GM18870 (cell line): ENCODE measurements at regions not wholly inside any gene's neighbourhood (a gene's known extent, or its start where the extent isn't known, plus 50 kb on each side); places are given as distances from the start of the nearest gene placed in this dataset.
A peak's percentile ranks its signal among the peaks of the same experiment; 100 is the strongest.

Source experiments
- ATAC-seq: cut with Tn5 transposase; IDR thresholded peaks from one replicate; pipeline ENCODE4 v1.9.1; 2021; ENCODE audit warnings: moderate library complexity; ENCODE audit not compliant: unreplicated experiment

DNA sequence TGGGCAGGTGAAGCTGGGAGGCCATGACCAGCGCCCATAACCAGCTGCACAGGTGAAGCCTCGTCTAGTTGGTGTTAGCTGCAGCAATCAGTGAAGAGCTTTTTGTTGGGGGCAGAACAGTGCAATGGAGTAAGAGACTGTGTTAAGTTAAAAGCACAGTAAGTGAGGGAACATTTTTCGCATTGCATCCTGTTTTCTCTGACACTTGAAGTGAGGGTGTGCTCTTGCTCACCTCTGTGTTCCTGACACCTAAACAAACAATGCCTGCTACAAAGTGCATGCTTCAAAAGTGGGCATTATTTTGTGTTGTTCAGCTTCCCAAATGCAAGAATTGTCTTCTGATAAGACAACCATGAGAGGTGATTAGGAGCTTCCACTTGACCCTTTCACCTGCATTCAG, 324.0 kb upstream of the ACVR2A start:
- no peak for ATAC-seq

DNA sequence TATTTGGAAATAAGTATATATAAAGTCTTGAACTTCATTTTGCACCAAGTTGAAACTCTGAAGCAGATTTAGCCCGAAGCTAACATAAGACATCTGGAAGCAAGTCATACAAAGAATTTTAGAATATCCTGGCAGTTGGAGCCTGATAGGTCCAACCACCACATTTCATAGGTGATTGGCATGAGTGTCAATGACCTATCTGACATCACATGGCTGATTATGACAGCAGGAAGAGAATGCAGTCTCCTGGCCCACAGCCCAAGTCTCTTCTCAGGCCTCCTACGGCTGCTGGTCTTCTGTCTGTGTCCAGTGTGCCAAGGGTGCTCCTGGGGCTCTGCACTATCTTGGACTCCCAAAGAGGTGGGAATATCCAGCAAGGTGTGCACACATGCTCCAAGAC, 325.7 kb upstream of the ACVR2A start:
- ATAC-seq = no peak

DNA sequence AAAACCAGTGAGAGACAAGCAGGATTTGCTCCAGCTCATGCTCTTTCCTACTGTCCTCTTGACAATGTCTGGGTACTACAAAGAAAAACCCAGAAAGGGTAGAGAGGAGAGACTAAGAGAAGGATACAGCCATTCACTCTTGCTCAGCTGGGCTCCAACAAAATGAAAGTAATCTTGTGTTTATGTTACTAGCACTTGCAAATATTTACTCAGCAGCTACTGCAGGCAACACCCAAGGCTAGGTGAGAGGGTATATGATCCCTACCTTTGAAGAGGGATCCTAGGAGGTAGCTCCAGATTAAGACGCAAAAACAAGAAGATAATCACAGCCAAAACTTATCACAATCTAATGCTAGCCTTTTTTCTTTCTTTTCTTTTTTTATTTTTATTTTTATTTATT, 329.6 kb upstream of the ACVR2A start:
- ATAC-seq = no peak

DNA sequence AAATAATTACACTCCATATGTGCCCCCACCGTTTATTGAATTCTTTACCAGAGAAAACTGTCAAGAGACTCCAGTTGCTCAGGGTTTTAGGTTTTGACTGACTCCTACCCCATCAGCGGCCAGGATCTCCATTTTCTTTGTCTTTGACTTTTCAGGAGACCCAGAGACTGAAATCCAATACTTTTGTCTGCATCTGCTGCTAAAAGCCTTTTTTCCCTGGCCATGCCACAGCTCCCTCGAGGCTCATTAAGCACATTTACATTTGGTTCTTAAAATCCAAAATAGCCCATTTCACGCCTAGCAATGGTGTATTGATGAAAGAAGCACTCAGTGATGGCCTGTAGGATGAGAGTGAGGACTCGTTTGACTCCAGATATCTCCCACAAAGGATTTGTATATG, 332.6 kb upstream of the ACVR2A start:
- ATAC-seq = no peak

DNA sequence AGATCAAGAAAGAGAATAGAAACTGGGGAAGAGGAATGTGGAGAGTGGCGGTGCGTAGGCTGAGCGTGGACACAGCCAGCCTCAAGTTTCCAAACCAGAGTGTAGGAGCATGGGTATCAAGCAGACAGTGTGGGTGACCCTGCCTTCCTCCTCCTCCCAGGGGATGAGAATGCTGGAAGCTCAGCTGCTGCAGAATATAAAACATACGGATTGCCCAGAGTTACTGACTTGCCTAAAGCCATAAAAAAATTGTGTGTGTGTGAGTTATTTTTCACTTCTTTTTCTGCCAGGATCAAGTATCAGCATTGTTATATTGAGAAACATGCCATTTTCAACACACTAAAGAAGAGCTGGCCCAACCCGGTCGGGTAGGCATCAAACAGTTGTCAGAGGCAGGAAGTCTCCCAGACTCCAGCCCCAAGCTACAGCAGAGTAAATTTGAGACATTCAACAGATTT, 333.3 kb upstream of the ACVR2A start:
- ATAC-seq = no peak

DNA sequence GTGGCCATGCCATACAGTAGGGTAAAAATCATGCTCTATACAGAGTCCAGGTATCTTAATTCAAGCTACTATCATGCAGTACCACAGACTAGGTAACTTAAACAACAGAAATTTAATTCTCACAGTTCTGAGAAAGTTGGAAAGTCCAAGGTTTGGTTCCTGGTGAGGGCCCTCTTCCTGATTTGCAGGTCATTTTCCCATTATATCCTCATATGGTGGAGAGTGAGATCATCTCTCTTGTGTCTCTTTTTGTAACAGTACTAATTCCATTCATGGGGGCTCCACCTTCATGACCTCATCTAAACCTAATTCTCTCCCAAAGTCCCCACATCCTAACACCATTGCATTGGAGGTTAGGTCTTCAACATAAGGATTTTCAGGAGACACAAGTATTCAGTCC, 335.0 kb upstream of the ACVR2A start:
- ATAC-seq = no peak

DNA sequence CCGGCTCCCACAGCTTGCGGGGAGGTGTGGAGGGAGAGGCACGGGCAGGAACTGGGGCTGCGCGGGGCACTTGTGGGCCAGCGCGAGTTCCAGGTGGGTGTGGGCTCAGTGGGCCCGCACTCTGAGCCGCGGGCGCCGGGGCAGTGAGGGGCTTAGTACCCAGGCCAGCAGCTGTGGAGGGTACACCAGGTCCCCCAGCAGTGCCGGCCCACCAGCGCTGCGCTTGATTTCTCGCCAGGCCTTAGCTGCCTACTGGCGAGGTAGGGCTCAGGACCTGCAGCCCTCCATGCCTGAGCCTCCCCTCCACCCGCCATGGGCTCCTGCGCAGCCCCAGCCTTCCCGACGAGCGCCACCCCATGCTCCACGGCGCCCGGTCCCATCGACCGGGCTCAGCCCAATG, 337.9 kb upstream of the ACVR2A start:
- no peak for ATAC-seq

DNA sequence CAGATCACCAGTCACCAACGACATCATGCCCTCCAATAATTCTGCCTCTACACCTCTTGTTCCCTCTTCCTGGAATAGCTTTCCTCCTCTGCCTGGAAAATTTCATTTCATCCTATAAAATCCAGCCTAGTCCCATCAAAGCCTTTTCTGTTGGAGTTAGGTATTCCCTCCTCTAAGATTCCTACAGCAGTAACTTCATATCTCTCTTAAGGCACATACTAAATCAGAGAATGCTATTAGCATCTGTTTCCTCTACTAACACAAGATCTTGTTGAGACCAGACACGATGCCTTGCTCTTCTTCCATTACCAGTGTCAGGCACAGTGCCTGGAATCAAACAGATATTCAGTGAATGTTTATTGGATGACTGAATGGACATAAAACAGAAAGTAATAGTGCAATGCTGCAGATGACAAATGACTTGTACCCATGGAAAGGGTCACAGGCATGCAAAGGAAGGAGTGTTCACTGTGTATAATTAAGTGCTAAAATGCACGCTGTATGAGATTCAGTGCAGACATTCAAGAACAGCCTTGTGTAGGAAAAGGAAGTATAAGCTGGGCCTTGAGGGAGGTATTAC, 342.0 kb upstream of the ACVR2A start:
- no peak for ATAC-seq

DNA sequence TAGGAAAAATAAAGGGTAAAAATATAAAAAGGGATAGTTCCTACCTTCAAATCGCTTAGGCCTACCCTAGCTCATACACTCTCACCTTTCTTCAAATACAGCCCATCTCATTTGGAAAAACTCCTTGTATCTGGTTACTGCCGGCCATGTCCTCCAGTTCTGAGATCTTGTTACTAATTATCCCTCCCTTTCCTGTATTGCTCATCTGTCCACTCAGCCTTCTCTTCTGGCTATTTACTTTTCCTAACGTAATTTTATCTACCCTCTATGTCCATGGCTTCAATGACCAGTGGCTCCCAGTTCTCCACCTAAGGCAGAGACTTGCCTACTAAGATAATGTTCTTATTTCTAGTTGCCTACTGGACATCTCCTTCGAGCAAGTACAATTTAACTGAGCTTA, 342.9 kb upstream of the ACVR2A start:
- ATAC-seq = no peak

DNA sequence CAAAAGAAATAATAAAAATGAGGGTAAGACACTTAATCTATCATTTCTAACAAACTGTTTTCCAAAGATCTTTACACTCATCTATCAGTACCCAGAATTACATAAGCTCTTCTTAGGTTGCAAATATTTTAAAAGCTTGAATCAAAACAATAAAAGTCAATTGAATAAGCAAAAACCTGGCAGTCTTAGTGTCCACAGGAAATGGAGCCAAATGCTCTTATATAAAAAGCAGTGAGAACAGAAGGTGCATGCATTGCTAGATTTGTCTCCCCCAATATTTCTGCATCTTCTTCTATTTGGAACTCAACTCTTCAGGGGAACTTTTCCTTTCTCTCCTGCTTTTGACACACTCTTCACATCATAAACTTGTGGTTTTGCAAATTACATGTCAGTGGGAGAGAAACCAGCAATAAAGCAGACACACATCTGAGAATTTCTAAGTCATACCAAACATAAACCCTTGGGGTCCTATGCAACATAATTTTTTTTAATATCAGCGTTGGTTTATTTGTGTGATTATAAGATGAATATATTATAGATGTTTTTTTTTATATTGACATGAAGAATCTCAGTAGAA, 343.9 kb upstream of the ACVR2A start:
- ATAC-seq = no peak

DNA sequence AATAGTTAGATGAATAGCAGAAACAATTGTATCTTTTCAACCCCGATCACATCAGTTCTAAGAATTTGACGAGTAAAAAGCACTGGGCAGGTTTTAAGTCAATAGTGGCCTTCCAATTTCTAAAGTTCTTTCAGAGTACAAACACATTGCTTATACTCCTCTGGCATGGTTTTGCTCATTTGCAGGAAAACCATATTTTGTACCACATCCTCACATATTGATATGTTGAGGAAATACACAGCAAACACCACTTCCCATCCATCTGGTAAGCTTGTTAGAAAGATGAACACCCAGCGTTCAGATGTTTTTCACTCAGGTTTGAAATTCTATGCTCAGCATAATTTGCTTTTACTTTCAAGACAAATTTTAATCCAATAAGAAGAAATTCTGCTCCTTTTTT, 344.6 kb upstream of the ACVR2A start:
- ATAC-seq = no peak

DNA sequence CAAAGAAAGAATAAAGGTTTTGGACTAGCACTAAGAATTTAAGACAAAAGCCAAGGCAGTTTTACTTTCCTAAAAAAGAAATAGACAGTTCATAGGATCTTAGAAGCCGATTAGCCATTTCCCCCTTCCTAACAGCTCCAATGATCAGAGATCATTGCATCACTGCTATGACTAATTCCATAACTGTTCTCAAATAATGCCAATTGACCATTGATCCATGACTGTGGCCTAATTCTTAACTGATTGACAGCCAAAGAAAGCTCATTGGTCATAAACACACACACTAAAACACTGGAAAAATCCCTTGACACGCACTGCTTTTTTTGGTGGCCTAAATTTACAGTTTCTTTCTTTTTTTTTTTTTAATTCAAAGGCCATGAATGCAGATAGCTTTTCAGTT, 345.0 kb upstream of the ACVR2A start:
- peak; percentile 88 for ATAC-seq

DNA sequence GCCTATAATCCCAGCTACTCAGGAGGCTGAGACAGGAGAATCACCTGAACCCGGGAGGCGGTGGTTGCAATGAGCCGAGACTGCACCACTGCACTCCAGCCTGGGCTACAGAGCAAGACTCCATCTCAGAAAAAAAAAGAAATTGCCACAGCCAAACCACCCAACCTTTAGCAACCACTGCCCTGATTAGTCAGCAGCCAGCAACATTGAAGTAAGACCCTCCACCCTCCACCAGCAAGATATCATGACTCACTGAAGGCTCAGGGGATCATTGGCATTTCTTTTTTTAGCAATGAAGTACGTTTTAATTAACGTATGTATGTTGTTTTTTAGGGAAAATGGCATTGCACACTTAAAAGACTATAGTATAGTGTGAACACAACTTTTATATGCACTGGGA, 349.1 kb upstream of the ACVR2A start:
- no peak for ATAC-seq

DNA sequence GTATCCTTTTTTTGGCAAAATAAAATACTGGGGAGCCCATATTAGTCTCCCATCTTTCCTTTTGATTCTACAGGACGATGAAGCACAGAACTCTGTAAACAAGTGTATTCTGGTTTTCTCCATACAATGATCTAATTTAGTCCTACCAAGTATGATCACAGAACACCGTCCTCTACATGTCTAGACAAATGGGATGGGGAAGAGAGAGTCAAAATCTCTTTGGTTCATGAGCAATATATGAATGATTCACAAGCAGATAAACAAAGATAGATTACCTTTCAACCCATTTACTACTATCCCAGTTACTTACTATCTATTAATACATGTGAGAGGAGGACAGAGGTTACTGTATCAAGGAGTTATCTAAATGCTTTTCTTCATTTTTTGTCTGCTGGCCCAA, 352.4 kb upstream of the ACVR2A start:
- no peak for ATAC-seq

DNA sequence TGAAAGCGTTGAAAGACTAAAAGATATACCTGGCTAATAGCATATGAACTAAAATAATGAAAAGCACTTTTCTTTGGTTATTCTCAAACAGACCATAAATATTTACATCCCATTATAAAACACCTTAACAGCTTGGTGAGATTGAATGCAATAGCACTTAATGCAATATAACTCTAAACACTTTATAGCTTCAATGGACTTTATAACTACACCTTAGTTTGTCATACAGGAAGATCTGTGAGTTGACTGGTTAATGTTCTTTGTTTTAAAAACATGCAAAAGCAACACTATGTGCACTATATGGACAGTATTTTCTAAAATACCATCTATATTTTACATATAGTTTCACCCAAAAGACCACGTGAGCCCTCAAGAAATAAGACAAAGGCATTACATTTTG, 353.3 kb upstream of the ACVR2A start:
- no peak for ATAC-seq

DNA sequence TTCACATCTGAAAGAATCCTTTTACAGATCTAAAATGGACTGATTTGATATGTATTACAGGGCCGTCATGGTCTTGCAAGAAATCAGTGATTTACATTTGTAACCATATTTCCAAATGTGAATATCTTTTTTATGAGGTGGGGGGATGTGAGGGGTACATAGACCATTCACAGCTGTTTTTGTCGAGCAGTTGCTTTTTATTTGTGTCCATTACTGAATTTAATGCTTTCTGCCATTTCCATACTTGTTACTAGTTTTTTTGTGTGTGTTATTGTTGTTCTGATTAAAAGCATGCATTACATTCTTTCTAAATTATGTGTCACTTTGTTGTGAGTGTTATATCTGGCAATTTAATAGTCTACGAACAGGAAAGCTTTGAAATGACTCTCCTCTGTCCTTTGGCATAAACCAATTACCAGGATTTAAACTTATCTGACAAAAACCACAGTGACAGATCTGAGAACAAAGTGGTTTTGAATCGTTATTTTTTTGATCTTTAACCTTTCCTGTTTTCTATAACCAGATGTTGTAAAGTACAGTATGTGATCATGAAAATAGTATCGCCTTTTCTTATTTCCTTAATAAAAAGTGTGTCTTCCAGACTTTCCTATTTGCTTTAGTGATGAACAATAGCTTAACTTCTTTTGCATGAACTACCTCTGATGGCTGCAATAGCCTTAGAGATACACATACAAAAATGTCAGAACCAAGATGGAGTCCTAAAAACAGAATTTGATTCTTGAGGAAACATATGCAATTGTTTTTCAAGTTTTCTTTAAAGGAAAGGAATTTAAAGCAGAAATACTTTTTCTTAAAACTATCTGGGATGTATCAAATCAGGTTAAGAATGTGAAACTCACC, 354.2 kb upstream of the ACVR2A start:
- ATAC-seq = no peak

DNA sequence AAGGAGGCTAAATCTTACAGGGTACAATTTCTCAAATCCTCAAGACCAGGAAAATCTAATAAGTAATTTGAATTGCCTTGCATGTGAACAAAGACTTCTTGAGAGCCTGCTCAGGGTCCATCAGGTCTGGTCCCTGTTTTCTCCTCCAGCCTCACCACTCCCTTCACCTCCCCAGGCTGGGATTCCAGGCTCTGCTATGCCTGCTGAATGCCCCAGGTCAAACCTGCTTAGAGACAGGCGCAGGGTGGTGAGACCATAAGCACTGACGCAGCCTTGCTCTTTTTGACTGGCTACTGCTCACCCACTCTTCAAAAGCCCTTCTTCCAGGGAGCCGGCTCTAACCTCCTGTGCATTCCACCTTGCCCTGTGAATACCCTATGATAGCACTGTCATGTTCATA, 356.4 kb upstream of the ACVR2A start:
- no peak for ATAC-seq

DNA sequence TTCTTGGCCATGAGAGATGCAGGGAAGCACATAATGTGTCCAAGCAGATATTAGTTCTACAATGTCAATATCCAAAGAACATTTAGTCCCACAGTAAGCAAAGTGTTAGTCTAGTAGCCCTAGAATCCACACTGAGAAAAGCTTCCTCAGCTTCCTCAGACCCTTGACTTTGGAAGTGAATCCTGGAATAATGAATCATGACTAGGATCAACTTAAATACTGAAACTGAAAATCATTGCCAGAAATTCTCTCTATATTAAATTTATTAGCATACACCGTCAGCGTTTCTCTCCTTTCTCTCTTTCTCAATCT, 356.9 kb upstream of the ACVR2A start:
- no peak for ATAC-seq

DNA sequence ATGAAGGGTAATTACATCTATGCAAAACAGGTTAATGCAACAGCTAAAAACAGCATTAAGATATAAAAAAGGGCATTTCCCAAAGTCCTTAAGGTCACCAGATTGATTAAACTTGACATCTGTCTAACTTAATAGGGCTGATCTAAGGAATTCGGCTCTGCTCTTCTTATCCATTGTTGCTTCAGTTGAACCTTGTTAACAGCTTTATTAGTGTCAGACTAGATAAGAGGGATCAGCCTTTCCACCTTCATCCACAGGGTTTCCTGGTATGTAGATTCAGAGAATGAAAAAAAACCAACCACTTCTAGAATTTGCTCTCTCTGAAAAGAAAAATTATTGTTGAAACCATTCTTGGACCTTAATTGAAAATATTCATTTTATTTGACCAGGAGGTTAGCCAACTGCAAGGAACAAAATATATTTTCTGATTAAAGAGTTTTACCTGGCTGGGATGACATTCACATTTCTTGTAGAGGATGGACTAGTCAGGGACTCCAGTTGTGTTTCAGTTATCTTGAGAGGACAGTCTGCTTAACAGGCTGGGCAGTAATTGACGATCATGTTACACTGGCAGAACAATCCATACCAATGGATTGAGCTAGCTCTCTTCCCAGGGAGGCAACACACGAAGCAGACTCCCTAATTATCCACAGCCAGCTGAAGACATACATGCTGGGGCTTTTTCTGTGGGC, 357.4 kb upstream of the ACVR2A start:
- ATAC-seq = no peak

DNA sequence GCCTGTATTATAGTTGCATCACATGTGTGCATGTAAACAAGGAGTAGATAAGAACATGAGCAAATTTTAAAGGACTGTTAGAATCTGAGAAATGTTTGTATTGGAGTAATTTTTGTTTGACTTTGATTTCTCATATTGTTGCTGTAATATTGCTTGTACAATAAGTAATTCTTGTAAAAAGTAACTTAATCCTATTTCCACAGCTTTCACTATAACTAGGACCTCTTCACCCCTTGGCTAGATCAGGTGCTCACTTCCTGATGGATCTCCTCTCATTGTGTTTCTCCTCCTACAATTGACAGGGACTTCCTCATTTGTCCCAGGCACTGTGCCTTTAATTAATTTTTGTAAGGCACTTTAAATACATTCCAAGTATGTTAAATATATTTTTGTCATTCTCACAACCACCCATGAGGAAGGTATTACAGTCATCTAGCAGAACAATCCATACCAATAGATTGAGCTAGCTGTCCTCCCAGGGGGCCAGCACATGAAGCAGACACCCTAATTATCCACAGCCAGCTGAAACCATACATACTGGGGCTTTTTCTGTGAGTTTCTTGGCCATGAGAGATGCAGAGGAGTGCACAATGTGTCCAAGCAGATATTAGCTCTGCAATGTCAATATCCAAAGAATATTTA, 359.5 kb upstream of the ACVR2A start:
- no peak for ATAC-seq

DNA sequence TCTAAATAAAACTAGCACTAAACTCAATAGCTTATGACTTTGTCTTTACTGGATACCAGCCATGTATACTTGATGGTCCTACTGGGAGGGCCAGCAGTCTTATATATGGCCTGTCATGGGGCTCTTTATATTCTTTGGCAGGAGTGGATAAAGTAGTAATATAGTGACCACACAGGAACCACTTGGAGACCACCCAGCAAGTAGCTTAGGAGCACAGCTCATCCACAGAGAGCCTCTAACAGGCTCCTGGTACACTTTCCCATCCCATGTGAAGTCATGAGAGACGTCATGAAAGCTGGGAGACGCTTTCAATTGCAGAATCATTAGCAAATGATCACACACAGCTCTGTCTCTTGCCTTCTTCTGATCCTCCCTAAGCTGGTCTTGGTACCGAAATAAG, 360.9 kb upstream of the ACVR2A start:
- ATAC-seq = no peak
